DOHH2 (cell line): ENCODE measurements at regions not wholly inside any gene's neighbourhood (a gene's known extent, or its start where the extent isn't known, plus 50 kb on each side); places are given as distances from the start of the nearest gene placed in this dataset.

Experiments
- H3F3A ChIP-seq: fragments of 200-600 bp; sonication (generic), shearing (Covaris generic); 2 replicates; pipeline ENCODE4 v1.6.0; 2016; ENCODE audit warnings: antibody characterized with exemption, mild to moderate bottlenecking; ENCODE audit not compliant: control insufficient read depth, insufficient read depth
- H3K27ac ChIP-seq: fragments of 200-600 bp; sonication (generic); 2 replicates; pipeline ENCODE4 v1.5.1; 2014; ENCODE audit warnings: low read depth, mild to moderate bottlenecking, low read length, moderate library complexity
- H3K27me3 ChIP-seq: fragments of 200-600 bp; sonication (generic); 2 replicates; pipeline ENCODE4 v1.6.1; 2014; ENCODE audit warnings: mild to moderate bottlenecking, low read length, mixed read lengths; ENCODE audit not compliant: control insufficient read depth
- H3K36me3 ChIP-seq: fragments of 200-600 bp; sonication (generic); 2 replicates; pipeline ENCODE4 v1.6.1; 2014; ENCODE audit warnings: mild to moderate bottlenecking, low read length, moderate library complexity, mixed read lengths; ENCODE audit not compliant: control insufficient read depth
- H3K4me1 ChIP-seq: fragments of 200-600 bp; sonication (generic); 2 replicates; pipeline ENCODE4 v1.6.1; 2014; ENCODE audit warnings: mild to moderate bottlenecking, low read length, mixed read lengths; ENCODE audit not compliant: control insufficient read depth
- H3K4me2 ChIP-seq: fragments of 200-600 bp; sonication (generic); 2 replicates; pipeline ENCODE4 v1.6.0; 2014; ENCODE audit warnings: mild to moderate bottlenecking, low read length, moderate library complexity
- H3K4me3 ChIP-seq: fragments of 200-600 bp; sonication (generic); 2 replicates; pipeline ENCODE4 v1.5.1; 2014; ENCODE audit warnings: mild to moderate bottlenecking, low read length, mixed read lengths
- H3K79me2 ChIP-seq: fragments of 200-600 bp; sonication (generic); 2 replicates; pipeline ENCODE4 v1.6.1; 2014; ENCODE audit warnings: mild to moderate bottlenecking, low read length, mixed read lengths; ENCODE audit not compliant: control insufficient read depth
- H3K9me2 ChIP-seq: fragments of 200-600 bp; sonication (generic); replicated peaks from 2 replicates; pipeline ENCODE4 v1.6.1; 2014; ENCODE audit warnings: mild to moderate bottlenecking, low read length, mixed read lengths; ENCODE audit not compliant: control insufficient read depth
- H3K9me3 ChIP-seq: fragments of 200-600 bp; sonication (generic); 2 replicates; pipeline ENCODE4 v1.6.1; 2014; ENCODE audit warnings: antibody characterized with exemption, low read length, mixed read lengths; ENCODE audit not compliant: control insufficient read depth, insufficient read depth
- H4K20me1 ChIP-seq: fragments of 200-600 bp; sonication (generic); 2 replicates; pipeline ENCODE4 v1.6.0; 2014; ENCODE audit warnings: low read depth, mild to moderate bottlenecking, antibody characterized with exemption, low read length, moderate library complexity; ENCODE audit not compliant: control insufficient read depth, insufficient read depth
- EZH2phosphoT487 ChIP-seq: fragments of 200-600 bp; sonication (generic); IDR thresholded peaks from 2 replicates; pipeline ENCODE4 v1.6.1; 2017; ENCODE audit warnings: borderline replicate concordance, mild to moderate bottlenecking, antibody characterized with exemption, low read length, moderate library complexity, mixed read lengths
- TF ChIP-seq, protein P1 (sequence below): fragments of 200-600 bp; sonication (generic); IDR thresholded peaks from one replicate; pipeline ENCODE4 v1.5.1; 2014; ENCODE audit warnings: antibody characterized with exemption, mild to moderate bottlenecking, low read depth, low read length; ENCODE audit not compliant: poor library complexity, severe bottlenecking

DNA sequence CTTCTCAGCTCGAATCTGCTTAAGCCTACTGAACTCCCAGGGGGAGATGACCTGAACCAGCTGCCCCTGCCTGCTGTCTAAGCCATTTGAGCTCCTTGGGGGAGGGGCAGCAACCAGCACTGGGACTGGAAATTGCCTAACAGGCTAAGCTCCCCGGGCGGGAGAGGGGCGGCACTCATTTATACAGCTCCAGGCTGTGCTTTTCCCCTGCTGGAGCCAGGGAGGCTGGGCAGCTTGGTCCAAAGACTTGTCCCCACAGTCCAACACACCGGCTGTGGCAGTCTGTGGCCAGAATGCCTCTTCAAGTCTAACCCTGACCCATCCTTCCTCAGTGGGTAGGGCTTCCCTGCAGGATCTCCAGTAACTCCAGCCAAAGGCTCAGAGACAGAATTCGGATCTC lies 1241.5 kb downstream of the ROBO2 start:
- H3K27ac ChIP-seq, result no peak overlapping the region
- H3K4me2 ChIP-seq, result no peak overlapping the region
- TF ChIP-seq, protein P1, sequence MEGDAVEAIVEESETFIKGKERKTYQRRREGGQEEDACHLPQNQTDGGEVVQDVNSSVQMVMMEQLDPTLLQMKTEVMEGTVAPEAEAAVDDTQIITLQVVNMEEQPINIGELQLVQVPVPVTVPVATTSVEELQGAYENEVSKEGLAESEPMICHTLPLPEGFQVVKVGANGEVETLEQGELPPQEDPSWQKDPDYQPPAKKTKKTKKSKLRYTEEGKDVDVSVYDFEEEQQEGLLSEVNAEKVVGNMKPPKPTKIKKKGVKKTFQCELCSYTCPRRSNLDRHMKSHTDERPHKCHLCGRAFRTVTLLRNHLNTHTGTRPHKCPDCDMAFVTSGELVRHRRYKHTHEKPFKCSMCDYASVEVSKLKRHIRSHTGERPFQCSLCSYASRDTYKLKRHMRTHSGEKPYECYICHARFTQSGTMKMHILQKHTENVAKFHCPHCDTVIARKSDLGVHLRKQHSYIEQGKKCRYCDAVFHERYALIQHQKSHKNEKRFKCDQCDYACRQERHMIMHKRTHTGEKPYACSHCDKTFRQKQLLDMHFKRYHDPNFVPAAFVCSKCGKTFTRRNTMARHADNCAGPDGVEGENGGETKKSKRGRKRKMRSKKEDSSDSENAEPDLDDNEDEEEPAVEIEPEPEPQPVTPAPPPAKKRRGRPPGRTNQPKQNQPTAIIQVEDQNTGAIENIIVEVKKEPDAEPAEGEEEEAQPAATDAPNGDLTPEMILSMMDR, result no peak
- TF ChIP-seq EZH2phosphoT487, result no peak
- H3K4me1 ChIP-seq, result no peaks in the 10 kb centered on the region
- H3F3A ChIP-seq, result no peaks in the 10 kb centered on the region
- H3K36me3 ChIP-seq, result no peaks in the 10 kb centered on the region
- H3K9me2 ChIP-seq, result no peaks in the 10 kb centered on the region
- no peak overlapping the region for H3K4me3 ChIP-seq
- no peaks in the 10 kb centered on the region for H4K20me1 ChIP-seq
- no peaks in the 10 kb centered on the region for H3K27me3 ChIP-seq
- H3K79me2 ChIP-seq, result no peaks in the 10 kb centered on the region
- H3K9me3 ChIP-seq, result no peaks in the 10 kb centered on the region; the same call in none of the 2 replicates

DNA sequence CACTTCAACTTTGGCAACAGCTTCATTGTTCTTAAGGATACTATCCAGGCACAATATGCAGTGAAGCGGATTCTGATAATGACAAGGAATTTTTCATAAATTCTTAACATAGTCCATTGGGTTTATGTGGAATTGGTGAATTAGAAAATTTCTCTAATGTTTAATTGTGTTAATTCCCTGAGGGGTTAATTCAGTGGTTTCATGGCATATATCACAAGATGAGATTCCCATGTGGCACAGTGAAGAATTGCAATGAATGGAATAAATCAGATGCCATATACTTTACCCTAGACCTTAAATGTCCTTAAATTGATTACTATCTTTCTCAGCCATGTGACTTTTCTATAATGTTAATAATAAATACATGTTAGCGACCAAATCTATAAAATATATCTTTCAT lies 1244.1 kb downstream of the ROBO2 start:
- Histone ChIP-seq H3K4me2 (no peak overlapping the region), H4K20me1 (no peaks in the 10 kb centered on the region), H3K79me2 (no peaks in the 10 kb centered on the region), H3K4me1 (no peaks in the 10 kb centered on the region), H3K9me2 (no peaks in the 10 kb centered on the region), H3K27ac (no peak overlapping the region), H3K27me3 (no peaks in the 10 kb centered on the region), H3F3A (no peaks in the 10 kb centered on the region), H3K4me3 (no peak overlapping the region), H3K36me3 (no peaks in the 10 kb centered on the region), H3K9me3 (no peaks in the 10 kb centered on the region; the same call in none of the 2 replicates)
- TF ChIP-seq, protein P1, result no peak
- TF ChIP-seq EZH2phosphoT487, result no peak

DNA sequence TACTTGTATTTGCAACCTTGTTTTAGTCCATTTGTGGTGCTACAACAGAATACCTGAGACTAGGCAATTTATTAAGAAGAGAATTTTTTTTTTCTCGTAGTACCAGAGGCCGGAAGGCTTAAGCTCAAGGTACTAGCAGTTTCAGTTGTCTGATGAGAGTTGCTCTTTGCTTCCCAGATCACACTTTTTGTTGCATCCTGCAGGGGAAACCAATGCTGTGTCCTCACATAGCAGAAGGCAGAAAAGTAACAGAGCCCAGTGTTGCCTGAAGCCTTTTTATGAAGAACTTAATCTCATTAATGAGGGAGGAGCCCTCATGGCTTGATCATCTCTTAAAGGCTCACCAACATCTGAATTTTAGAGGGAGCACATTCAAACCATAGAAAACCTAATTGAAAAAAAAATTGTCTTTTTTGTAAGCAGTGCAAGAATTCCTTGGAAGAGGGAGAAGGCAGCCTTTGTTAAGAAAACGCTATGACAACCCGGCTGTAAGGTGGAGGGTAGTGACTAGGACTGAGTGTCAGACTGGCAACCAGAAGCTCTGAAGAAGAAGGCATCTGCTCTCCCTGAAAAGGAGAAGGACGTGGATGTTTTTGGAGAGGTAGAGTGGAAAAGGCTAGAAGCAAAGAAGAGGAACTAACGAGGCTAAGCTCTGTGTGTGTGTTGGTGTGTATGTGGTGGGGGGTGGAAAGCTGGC lies 1245.3 kb downstream of the ROBO2 start:
- Histone ChIP-seq H3K36me3 (no peaks in the 10 kb centered on the region), H3F3A (no peaks in the 10 kb centered on the region), H3K4me1 (no peaks in the 10 kb centered on the region), H3K27ac (no peak overlapping the region), H3K4me2 (no peak overlapping the region), H3K9me3 (no peaks in the 10 kb centered on the region; the same call in none of the 2 replicates), H3K9me2 (no peaks in the 10 kb centered on the region), H3K79me2 (no peaks in the 10 kb centered on the region), H4K20me1 (no peaks in the 10 kb centered on the region), H3K27me3 (no peaks in the 10 kb centered on the region), H3K4me3 (no peak overlapping the region)
- TF ChIP-seq, protein P1, result no peak
- no peak for TF ChIP-seq EZH2phosphoT487
